GM21528 (cell line): ENCODE measurements at regions not wholly inside any gene's neighbourhood (a gene's known extent, or its start where the extent isn't known, plus 50 kb on each side); places are given as distances from the start of the nearest gene placed in this dataset.
"Not testable (repeated sequence)": the region's sequence is repeated elsewhere in the genome, so short reads cannot be mapped to it uniquely, and the experiment has no call there.

Experiments
- ATAC-seq: cut with Tn5 transposase; IDR thresholded peaks from one replicate; pipeline ENCODE4 v1.9.1; 2021; ENCODE audit warnings: mild to moderate bottlenecking, moderate library complexity; ENCODE audit not compliant: unreplicated experiment, low FRiP score

DNA sequence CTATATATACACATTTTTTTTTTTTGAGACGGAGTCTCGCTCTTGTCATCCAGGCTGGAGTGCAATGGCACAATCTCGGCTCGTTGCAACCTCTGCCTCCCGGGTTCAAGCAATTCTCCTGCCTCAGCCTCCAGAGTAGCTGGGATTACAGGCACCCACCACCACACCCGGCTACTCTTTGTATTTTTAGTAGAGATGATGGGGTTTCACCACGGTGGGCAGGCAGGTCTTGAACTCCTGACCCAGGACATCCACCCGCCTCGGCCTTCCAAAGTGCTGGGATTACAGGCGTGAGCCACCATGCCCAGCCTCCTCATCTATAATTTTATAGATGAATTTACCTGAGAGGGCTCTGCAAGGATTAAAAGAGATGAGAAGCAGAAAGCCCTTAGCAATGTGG lies 274.0 kb downstream of the FAM43A start:
- ATAC-seq: not testable (repeated sequence)

DNA sequence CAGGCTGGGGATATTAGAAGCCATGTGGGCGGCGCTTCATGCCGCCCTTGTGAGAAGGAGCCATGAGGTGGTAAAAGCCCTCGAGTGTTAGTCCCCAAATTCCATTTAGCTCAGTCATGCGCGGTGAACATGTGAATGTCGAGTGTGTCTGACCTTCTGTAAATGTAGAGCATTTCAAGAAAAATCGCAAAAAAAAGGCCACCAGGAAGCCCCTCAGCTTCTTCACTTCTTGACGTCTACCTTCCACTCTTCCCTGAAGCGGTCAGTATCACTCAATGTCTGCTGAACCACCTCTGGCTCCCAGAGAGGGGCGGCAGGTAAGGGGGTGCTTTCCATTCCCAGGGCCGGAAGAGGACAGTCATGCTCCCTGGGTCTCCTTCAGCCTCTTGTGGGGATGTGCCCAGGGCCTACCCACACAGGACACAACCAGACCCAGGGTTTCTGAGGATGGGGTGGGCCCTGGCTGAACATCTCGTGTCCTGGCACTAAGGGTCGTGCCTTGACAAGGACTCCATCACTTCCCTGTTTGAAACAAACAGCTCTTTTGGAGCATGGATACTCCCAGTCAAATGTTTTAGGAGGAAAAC lies 274.9 kb downstream of the FAM43A start:
- ATAC-seq: no peak

- ATAC-seq: no peak
These were observed 275.5 kb downstream of the FAM43A start for GRCh38 chr3:194961149-194961548.

GRCh38 chr3:194961571-194961970 lies 275.9 kb downstream of the FAM43A start:
- no peak for ATAC-seq

- ATAC-seq: no peak
These were observed 276.4 kb downstream of the FAM43A start for GRCh38 chr3:194962056-194962455.

DNA sequence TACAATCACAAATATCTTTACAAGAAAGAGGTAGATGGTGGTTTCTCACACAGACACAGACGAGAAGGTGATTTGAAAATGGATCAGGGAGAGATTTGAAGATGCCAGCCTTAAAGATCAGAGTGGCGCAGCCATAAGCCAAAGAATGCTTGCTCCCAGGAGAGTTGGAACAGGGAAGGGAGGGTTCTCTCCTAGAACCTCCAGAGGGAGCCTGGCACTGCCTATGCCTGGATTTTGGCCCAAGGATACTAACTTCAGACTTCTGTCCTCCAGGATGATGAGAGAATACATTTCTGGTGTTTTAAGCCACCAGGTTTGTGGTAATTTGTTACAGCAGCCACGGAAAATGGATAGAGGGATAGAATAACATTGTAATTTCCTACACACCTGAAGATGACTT lies 279.1 kb downstream of the FAM43A start:
- no peak for ATAC-seq

- ATAC-seq: no peak
These were observed 281.8 kb downstream of the FAM43A start for GRCh38 chr3:194967151-194968117.

DNA sequence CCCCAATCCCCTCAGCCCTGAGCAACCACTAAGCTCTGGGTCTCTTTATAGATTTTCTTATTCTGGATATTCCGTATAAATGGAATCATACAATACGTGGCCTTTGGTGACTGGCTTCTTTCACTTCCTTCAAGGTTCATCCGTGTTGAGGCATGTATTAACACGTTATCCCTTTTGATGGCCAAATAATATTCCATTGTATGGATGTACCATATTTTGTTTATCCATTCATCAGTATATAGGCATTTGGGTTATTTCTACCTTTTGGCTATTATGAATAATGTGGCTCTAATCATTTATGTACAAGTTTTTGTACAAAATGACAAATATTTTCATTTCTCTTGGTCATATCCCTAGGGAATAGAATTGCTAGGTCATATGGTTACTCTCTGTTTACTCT lies 284.4 kb downstream of the FAM43A start:
- ATAC-seq: no peak

DNA sequence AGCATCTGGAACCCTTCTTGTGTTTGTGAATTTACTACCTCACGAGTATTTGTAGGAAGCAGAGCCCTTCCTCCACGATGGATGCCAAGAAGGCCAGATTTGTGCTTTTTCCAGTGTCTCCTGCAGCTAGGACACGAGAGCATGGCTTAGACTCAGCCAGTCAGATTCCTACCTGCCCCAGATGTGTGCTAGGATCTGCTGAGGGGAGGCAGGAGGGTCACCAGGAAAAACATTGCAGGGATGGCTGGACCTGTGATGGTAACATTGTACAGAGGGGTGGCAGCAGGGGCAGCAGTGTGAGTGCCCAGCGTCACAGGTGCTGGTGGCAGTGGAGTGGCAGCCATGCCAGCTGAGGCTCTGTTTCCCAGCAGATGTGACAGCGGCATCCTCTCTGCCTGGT lies 285.3 kb downstream of the FAM43A start:
- ATAC-seq: no peak

- no peak for ATAC-seq
These were observed 286.3 kb downstream of the FAM43A start for GRCh38 chr3:194971965-194972364.

DNA sequence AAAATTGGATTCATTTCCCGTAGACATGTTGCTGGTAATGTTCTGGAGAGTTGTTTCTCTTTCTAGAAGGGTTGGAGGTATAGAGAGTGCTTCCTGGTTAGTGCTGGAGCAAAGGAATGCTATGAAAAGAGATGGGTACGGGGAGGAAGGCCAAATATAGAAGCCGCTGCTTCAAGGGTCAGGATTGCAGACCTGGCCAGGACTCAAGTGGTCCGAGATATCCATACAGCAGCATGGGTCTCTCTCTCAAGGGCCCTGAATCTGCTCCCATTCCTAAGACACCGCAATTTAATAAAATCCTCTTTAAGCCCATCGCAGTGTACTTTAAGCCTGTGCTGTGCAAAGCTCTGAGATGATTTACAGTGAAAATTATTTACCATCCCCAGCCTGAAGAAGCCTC lies 287.0 kb downstream of the FAM43A start:
- ATAC-seq: no peak

GRCh38 chr3:194973366-194974000 lies 287.8 kb downstream of the FAM43A start:
- no peak for ATAC-seq

GRCh38 chr3:194974468-194975135 lies 288.9 kb downstream of the FAM43A start:
- no peak for ATAC-seq

GRCh38 chr3:194976049-194976451 lies 290.4 kb downstream of the FAM43A start:
- ATAC-seq: no peak

DNA sequence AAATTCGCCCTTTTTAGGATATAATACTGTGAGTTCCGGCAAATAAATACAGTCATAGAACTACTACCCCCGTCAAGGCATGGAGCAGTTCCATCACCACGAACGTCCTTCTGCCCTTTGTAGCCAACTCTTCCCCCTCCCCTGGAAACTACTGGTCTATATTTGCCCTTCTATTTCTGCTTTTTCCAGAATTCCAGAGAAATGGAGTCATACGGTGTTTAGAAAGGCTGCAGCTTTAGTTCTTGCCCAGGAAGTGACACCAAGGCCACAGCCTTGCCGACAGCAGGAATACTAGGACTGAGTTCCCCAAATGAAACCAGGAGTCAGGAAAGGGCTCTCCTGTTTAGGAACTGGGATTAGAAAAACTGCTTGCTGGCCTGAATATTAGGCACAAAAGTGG lies 291.2 kb downstream of the FAM43A start:
- ATAC-seq: no peak

DNA sequence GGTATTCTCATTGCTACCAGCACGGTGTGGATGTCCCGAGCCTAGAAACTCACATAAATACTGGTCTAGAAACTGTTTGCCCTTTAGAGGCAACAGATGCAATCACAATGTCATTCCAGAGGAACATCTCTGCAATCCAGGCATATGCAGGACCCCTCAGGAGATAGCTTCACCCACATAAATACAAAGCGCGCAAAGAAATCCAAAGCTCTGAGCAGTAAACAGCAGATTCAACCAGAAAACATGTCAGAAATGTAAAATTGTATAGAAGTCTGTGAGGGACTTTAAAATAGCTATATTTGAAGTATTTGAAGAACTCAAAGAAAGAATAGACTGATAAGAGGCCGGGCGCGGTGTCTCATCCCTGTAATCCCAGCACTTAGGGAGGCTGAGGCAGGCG lies 291.7 kb downstream of the FAM43A start:
- no peak for ATAC-seq

DNA sequence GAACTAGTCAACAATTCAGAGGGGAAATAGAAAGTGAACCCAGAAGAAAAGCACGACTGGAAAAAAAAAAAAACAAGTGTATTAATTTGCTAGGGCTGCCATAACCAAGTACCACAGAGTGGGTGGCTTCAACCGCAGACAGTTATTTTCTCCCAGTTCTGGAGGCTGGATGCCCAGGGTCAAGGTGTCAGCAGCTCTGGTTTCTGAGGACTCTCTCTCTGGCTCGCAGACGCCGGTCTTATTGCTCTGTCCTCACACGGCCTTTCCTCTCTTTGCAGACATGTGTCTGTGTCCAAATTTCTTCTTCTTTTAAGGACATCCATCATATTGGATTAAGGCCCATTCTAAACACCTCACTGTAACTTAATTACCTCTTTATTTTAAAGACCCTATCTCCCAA lies 291.8 kb downstream of the XXYLT1 start:
- ATAC-seq: no peak

DNA sequence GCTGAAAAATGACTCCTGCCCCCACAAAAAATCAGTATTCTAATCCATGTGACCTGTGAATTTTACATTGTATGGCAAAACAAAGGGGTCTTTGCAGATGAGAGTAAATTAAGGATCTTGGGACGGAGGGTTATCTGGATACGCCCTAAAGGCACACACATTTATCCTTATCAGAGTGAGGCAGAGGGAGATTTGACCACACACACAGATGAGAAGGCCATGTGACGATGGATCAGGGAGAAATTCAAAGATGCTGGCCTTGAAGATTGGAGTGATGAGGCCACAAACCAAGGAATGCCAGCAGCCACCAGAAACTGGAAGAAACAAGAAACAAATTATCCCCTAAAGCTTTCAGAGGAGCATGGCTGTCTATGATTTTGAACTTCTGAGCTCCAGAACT lies 288.5 kb downstream of the XXYLT1 start:
- ATAC-seq: no peak

- no peak for ATAC-seq
These were observed 287.8 kb downstream of the XXYLT1 start for GRCh38 chr3:194983121-194983520.

DNA sequence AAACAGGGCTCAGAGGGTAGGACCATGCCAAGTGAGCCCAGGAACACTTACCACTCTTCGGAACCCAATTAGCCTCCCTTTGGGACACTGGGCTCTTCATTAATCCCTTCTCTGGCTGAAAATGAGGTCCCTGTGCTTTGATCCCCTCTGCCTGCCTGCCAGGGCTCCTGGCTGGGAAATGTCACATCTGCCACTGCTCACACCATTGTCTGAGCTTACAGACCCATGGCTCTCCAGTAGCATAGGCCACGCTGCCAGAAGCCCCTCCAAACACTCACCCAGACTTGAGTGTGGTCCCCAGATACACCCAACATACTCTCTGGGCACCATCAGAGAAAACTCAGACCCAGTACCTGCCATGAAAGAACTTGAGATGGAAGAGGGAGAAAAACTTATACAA lies 287.3 kb downstream of the XXYLT1 start:
- ATAC-seq: no peak

DNA sequence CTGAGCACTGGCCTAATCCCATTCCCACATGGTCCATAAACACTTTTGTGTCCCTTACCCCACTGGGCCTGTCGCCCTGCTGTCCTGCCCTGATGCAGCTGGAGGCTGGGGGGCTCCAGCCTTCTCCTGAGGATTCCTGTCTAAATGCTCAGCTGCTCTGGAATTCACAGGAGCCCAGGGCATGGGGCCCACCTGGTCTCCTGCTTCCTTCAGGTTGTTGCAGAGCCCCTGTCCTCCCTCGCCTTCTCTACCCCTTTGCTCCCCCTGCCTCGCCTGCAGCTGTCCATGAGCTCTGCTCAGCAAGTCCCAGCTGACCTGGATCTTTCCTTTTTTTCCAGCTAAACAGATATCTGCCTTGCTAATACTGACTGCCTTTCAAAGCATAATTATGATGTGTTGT lies 286.9 kb downstream of the XXYLT1 start:
- no peak for ATAC-seq
